Renal cortical epithelial cell (primary cell): ENCODE measurements at regions not wholly inside any gene's neighbourhood (a gene's known extent, or its start where the extent isn't known, plus 50 kb on each side); places are given as distances from the start of the nearest gene placed in this dataset.
"Not testable (repeated sequence)": the region's sequence is repeated elsewhere in the genome, so short reads cannot be mapped to it uniquely, and the experiment has no call there.

Experiments
- DNase-seq: peaks from one replicate; pipeline ENCODE4 v3.0.0-alpha.2; 2011; ENCODE audit warnings: low read depth

DNA sequence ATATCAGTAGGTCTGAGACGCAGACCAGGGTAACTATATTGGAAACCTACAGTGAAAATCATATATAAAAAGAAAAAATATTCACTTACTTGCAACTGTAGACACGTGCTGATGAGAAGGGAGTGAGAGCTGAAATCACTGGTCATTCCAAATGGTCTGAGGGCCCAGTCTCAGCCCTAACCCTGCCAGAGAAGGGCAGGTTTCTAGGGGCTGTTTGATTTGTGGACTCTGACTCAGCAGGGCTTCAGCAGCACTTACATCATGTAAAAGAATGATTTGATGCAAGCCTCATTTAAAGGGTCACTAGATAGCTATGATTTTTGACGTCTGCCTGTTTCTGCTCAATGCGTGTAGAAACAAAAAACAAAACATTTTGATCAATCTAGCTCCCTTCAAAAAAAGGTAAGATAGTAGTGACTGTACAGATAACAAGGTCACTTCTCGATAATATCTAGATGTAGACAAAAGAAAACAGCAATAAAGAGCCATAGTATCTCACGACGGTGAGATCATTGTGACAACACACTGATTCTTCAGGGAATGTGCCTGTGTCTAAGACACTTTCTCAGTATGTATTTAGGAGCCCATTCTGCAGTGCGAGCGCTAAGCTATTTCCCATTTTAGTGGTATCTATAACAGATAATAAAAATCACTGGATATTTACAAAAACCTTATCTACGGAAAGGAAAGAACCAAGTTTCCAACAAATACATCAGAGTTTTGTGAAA lies 307.2 kb downstream of the HIVEP2 start:
- DNase-seq: peak; percentile 35

DNA sequence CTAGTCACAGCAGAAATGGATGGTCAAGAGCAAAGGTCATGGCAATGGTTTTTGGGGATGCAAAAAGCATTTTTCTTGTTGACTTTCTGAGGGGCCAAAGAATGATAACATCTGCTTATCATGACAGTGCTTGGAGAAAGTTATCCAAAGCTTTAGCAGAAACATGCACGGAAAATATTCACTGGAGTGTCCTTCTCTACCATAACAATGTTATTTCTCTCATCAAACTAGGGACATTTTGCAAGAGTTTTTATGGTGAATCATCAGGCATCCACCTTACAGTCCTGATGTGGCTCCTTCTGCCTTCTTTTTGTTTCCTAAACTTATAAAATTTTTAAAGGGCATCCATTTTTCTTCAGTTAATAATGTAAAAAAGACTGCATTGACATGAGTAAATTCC lies 302.3 kb downstream of the HIVEP2 start:
- no peak for DNase-seq

DNA sequence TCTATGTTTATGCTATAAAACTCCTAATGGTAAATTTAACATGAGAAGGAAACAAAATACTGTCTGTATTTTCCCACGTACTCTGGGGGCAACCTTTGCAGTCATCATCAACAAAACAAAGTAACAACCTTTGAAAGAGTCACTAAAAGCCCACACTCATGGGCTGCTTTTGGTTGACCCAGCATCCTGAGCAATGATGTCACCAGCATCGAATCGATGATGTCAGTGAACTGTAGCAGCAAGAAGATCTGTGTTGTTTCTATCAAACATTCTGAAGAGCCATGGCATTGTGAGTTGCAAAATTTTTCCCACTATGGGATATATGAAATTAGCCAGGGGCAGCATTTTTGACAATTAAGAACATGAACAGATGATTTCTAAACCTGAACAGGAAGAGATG lies 300.1 kb downstream of the HIVEP2 start:
- DNase-seq: no peak

DNA sequence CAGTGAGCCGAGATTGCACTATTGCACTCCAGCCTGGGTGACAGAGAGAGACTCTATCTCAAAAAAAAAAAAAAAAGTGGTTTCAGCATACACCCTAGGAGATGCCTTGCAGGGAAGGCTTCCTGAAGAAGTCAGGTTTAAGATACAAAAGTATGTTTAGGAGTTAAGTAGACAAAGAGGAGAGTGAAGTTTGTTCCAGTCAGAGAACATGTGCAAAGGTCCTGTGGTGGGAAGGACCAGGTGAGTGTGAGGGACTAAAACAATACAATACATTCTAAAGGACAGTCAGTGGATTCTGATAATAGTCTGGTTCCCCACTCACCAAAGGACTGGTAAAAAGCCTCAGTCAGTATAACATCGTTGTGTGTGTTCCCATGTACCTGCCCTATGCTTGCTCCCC lies 299.3 kb downstream of the HIVEP2 start:
- DNase-seq: no peak

DNA sequence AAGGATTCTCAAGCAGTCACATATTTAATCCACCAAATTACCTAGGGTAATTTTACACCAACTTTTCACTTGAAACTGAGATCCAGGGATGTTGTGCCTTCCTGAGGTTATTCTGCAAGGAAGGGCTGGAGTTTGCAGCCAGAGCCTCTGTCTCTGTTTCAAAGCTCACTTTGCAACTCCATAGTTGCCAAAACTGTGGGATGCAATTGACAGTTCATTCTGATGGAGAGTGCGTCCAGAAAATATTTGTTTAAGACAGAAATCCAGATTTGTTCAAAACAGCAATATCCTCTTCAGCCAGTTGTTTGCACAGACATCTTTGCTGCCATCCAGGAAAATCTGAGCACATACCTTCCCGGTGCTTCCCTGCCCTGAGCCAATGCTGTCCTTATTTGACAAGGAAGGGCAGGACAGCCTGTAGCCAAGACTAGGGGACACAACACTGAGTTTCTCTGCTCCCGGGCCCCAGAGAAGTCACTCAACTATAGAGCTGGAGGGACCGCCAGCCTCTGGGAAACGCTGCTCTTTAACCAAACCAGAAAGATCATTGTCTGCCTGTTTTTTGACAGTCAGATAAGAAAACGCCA lies 297.4 kb downstream of the HIVEP2 start:
- no peak for DNase-seq

DNA sequence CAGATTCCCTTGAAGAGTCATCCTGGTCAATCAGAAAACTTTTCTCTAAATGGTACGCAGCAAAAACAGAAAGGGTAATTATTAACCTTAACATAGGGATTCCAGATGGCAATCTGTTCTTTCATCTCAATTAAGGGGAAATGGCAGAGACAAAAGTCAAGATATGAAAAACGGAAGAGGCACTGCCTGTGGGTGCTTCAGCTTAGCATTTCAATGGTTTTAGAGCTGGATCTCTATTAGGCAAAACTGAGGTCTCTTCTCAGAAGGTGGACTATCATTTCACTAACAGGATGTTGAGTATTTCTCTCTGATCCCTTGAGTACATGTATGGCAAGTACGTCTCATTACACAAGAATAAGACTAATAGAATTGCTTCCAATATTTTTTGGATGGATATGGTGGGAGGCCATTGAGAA lies 296.9 kb downstream of the HIVEP2 start:
- DNase-seq: peak; percentile 47

DNA sequence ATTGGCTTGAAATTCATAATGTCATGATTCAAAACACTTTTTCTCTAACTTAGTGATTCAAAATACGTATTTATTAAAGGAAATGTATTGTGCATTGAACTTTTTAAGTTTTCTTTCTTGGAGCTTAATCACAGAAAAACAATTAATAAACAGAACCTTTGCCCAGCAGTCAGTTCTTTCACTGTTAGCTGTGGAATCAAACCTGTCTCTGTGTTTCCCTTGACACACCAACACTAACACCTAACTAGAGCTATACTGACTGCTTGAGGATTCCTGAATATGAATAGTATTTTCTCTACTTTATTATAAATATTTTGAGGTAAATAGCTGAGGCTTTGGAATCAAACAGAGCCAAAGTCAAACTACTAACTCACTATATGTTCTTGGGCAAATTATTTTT lies 296.4 kb downstream of the HIVEP2 start:
- no peak for DNase-seq

DNA sequence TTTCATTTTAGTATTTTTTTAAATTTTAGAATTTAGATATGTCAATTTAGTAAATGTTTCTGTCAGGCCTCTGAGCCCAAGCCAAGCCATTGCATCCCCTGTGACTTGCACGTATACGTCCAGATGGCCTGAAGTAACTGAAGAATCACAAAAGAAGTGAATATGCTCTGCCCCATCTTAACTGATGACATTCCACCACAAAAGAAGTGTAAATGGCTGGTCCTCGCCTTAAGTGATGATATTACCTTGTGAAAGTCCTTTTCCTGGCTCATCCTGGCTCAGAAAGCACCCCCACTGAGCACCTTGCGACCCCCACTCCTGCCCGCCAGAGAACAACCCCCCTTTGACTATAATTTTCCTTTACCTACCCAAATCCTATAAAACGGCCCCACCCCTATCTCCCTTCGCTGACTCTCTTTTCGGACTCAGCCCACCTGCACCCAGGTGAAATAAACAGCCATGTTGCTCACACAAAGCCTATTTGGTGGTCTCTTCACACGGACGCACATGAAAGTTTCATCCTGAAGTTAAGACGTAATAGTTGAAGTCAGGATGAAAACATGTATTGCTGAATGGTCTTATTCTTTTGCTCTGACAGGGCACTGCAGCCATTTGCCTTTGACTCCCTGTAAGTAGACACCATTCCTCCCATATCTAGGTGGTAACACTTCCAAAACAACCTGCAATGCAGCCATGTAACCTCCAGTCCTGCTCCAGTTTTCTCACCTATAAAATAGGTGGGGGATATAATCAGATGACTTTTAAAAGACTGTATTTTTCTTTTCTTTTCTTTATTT lies 295.3 kb downstream of the HIVEP2 start:
- DNase-seq: not testable (repeated sequence)

DNA sequence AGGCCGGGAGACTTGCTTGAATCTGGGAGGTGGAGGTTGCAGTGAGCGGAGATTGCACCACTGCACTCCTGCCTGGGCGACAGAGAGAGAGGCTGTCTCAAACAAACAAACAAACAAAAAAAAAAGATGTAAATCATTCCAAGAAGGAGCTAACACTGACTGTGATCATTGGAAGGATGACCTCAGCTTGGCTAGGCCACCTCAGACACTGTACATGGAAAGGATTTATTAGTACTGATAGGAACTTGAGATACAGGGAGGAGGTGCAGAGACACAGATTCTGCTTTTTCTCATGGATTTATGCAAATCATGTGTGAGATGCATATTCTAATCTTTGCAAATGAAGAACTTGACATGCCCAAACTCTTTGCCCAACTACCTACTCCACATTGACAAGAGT lies 293.6 kb downstream of the HIVEP2 start:
- no peak for DNase-seq

DNA sequence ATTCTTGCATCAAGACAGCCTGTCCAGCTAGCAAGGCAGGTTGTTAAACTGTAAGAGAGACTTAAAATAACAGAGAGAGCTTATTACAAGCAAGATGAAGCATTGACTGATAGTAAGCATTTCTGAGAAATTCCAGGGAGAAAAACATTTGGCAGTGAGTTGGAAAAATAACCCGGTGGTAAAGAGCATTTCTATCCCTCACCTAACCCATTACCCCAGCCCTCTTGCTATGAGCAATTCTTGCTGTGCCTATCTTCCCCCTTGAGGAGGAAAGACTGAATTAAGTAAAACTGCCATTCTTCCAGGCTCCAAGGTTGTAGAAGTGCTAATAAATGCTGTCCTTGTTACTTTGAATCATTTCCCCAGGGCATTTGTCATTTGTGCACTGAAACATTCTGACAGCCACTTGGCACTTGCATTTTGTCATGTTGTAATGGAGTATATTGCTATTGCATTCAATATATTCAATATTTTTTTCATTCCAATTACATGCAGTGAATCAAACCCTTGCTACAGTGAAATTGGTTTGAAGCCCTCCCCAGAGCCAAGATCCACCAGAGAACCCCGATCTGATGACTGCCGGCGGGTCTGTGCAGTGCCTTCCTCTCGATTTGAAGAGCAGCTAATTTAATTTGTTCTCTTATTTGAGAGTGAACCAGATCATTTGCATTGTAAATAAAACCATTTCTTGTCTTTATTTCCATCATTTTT lies 291.1 kb downstream of the HIVEP2 start:
- DNase-seq: no peak

DNA sequence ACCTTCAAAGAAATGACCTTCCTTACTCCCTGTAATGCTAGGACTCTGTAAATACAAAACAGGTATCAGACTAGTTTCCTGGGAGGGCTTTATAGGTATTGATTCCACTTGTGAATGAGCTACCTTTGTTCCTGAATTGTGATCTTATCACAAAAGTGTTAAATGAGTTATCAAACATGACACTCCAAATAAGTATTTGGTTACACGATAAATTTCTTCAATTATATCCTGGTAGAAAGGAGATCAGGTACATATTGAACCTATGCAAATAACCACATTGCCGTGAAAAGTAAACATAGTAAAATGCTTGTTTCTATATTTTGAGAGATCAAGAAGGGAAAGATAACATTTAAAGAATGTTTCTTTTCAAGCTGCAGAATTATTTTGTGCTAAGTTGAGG lies 285.3 kb downstream of the HIVEP2 start:
- no peak for DNase-seq

DNA sequence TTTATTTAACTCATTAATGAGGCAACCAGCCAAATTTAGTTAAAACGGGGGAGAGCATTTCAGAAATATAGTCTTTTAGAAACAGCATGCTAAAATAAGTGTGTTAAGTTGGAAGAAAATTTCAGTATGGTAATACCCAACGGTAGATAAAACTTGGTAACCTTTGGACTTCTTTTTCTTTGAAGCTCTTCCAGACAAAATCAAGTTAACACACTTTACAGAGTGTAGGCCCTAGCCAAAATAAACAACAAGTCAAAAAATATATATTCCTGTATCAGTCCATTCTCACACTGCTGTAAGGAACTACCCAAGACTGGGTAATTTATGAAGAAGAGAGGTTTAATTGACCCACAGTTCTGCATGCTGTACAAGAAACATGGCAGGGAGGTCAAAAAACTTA lies 279.6 kb downstream of the HIVEP2 start:
- no peak for DNase-seq

DNA sequence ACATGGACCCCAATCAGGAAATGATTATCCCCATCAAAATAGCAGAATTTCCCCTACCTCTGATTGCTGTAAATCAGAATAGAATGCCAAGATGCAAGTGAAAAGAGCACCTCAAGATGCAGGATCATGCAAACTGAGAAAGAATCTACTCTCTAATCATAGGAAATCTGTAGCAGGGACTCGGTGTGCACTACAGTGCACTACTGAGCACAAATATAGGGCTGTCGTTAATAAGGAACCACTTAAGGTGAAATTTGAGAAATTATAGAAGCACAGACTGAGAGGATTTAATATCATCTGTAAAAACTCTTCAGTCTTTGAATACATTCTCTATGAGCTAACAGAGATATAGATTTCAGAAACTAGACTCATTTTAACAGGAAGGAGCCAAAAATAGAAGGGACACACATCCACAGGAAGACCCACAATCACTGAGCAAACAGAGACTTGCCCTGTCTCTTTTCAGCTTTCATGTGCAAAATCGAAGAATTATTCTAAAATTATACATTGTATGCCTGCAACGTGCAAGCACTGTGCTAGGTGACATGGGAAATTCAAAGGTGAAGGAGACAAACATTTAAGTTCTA lies 278.3 kb downstream of the HIVEP2 start:
- no peak for DNase-seq

DNA sequence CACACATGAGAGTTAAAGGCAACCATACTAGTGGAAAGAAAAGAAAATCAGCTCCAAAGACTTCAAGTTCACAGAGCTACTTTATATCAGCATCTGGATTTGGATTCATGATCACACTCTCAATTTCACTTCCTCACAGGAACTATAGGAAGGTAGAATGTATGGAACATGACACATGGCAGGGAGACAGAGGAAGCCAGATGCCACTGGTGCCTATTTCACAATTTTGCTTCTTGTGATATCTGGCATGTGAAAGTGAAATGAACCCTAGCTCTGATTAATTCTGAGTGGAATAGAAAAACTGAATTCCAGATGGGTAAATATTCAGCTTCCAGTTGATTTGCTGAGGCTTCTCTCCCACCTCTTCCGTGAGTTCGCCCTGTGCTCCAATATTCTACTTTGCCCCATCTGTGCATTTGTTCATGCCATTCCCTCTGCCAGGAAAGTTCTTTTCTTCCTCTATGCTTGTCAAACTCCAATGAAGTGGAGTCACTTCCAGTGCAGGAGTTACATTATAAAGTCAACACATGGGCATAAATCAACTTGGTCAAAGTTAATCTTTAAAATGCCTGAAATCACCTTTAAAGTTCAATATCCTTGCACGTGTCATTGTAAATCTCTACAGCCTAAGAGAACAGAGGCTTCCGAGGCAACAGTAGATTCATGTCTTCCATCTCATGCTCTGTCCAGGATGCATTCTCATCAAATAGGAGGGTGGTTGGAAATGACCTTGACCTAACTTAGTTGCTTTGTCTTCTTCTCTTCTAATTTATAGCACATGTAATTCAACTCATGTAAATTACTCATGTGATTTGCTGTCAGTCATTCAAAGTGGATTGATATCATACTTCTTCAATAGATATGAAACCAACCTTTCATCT lies 275.3 kb downstream of the HIVEP2 start:
- no peak for DNase-seq

DNA sequence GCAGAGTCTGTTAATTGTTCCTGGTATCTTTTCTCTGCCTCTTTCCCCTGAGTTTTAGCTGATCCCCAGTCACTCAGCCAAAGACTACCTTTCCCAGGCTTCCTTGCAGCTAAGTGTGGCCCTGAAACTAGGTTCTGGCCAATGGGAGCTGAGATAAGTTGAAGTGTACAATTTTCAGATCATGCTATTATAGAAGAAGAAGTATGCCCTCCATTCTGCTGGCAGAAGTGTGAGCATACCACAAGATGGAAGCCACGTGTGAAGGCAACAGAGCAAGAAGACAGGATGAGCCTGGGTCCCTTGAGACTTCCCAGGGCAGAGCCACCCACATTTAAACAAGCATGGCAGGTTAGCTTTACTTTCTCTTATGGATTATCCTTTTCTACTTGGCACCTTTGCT lies 273.2 kb downstream of the HIVEP2 start:
- DNase-seq: no peak

DNA sequence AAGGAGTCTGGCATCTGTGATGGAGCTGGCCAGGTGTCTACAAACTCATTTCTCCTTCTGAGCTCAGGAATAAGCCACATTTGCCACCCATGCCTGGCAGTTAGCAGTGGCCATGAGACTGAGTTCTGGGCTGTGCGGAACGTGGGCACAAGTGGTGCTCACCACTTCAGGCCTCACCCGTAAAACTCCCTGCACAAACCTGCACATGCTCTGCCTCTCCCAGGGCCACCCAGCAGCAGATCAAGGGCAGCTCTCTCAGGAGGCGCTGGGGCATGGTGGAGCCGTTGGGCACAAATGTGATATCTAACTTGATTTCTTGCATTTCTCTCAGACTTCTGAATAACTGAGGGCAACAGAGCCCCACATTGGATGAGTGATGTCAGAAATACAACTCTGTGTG lies 269.5 kb downstream of the HIVEP2 start:
- DNase-seq: no peak

DNA sequence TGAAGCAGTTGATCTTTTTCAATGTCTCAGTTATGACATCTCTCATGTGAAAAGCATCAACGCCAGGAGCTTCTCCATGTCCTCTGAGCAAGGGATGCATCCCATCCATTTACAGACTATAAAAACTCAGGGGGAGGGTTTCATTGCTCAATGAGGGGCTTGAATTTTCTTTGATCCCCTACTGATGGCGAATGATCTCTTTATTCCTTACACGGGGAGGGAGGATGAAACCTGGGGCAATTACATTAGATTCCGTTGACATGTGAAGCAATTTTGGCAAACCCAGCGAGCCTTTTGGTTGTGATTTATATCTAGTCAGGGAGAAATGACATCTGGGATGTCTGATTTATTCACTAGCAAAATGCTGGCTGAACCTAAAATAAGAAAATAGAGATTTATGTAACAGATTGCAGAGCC lies 268.9 kb downstream of the HIVEP2 start:
- no peak for DNase-seq

DNA sequence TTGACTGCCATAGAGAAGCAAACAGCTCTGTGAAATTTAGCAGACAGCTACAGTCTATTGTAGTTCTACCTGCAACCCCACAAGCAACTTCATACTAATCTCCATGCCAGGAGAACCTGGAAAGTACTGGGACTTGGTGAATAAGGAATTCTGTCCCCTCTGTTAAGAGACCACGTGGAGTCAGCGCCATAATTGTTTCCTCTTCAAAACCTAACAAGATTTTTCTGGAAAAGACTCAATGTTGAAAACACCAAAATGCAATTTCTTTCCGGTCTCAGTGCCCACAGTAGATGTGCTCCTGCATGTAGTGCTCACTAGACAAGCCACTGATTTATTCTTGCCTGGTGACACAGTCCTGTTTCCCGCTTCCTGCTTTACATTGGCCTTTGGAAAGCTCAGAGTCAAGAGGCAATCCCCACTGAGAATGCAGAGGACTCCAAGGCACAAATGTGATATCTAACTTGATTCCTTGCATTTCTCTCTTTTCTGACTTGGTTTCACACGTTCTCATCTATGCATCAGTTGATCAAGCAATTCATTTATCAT lies 268.3 kb downstream of the HIVEP2 start:
- no peak for DNase-seq

DNA sequence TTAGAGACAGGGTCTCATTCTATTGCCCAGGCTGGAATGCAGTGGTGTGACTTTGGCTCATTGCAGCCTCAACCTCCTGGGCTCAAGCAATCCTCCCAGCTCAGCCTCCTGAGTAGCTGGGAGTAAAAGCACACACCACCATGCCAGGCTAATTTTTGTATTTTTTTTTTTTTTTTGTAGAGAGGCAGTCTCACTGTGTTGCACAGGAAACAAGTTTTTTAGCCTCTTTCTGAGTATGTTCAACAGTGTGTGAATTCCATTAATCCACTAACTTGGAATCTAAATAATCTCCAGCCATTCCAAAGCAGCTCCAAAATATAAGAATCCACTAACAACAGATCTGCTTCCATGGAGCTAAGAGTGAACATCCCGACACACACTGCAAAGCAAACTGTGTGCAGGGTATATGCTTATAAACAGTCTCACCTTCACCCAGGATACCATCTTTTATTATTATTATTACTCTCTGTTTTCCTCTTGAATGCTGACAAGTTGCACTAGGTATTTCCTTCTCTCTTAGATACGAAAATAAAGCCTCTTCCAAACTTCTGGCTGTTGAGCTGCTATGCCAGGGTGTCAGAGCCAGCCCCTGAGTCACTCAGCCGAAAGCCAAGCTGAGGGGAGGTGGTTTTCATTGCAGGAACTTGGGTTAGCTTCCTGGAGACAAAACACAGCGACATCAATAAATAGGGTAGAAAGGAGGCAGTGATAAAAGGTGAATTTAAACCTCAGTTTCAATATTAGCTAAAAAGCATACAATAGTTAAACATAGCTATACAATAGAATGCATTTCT lies 264.9 kb downstream of the HIVEP2 start:
- no peak for DNase-seq

DNA sequence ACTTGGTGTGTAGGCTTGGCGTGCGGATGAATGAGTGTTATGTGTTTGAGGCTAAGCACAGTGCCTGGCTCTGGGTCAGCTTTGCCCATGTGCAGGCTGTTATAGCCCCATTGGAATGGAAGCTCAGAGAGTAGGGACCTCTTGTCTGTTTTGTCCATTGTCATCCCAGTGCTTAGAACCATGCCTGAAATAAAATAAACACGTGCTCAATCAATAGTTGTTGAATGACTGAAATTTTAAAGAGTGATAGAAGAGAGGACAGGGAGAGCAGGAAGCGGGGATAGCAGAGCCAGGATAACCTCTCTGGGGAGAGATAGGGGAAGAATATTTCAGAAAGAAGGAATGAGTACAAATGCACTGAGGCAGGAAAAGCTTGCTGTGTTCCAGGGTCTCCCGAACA lies 263.9 kb downstream of the HIVEP2 start:
- DNase-seq: no peak
